Neural progenitor cell (in vitro differentiated cells): ENCODE measurements at regions not wholly inside any gene's neighbourhood (a gene's known extent, or its start where the extent isn't known, plus 50 kb on each side); places are given as distances from the start of the nearest gene placed in this dataset.

ENCODE experiments used
- CTCF ChIP-seq: fragments of 200-600 bp; sonication (generic); IDR thresholded peaks from 2 replicates; pipeline ENCODE4 v1.5.1; 2017; ENCODE audit warnings: antibody characterized with exemption, mild to moderate bottlenecking
- EZH2 ChIP-seq: fragments of 200-600 bp; sonication (generic); IDR thresholded peaks from 2 replicates; pipeline ENCODE4 v1.6.1; 2017; ENCODE audit warnings: antibody characterized with exemption, mild to moderate bottlenecking, moderate library complexity
- EZH2phosphoT487 ChIP-seq: fragments of 200-600 bp; sonication (generic); IDR thresholded peaks from 2 replicates; pipeline ENCODE4 v1.6.1; 2017; ENCODE audit warnings: antibody characterized with exemption

DNA sequence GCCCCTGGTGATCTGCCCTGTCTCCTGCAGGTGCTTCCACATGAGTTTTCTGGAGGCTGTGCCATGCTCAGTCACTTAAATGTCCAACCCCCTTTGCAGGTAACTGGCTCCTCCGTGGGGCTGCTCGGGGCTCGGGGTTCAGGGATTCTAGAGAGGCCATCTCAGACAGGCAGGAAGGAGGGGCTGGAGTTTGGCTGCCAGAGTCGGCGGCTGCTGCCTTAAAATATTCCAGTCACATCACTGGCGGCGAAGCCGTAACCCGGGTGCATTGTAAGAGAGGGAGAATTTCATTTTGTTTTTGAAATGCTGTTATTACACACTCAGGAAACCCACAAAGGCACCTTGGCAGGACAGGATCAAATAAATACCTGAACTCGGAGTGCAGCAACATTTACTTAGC lies 212.9 kb upstream of the PMEPA1 start:
- TF ChIP-seq EZH2 (no peak), CTCF (no peak), EZH2phosphoT487 (no peak)
